ENCODE measurements at regions not wholly inside any gene's neighbourhood (a gene's known extent, or its start where the extent isn't known, plus 50 kb on each side); places are given as distances from the start of the nearest gene placed in this dataset.

GRCh38 chr5:12384005-12384404, 479.8 kb upstream of the CTNND2 start:
- TF ChIP-seq, protein P1, sequence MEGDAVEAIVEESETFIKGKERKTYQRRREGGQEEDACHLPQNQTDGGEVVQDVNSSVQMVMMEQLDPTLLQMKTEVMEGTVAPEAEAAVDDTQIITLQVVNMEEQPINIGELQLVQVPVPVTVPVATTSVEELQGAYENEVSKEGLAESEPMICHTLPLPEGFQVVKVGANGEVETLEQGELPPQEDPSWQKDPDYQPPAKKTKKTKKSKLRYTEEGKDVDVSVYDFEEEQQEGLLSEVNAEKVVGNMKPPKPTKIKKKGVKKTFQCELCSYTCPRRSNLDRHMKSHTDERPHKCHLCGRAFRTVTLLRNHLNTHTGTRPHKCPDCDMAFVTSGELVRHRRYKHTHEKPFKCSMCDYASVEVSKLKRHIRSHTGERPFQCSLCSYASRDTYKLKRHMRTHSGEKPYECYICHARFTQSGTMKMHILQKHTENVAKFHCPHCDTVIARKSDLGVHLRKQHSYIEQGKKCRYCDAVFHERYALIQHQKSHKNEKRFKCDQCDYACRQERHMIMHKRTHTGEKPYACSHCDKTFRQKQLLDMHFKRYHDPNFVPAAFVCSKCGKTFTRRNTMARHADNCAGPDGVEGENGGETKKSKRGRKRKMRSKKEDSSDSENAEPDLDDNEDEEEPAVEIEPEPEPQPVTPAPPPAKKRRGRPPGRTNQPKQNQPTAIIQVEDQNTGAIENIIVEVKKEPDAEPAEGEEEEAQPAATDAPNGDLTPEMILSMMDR (conservative IDR thresholded peaks at IDR 0.05; ENCODE audit: low read length): no peak
- no peak for TF ChIP-seq EZH2phosphoT487 (IDR thresholded peaks at IDR 0.05; ENCODE audit: borderline replicate concordance, low read depth, low read length)
